WERI-Rb-1 (cell line): ENCODE measurements at regions not wholly inside any gene's neighbourhood (a gene's known extent, or its start where the extent isn't known, plus 50 kb on each side); places are given as distances from the start of the nearest gene placed in this dataset.

Source experiments
- DNase-seq: peaks from one replicate; pipeline ENCODE4 v3.0.0-alpha.2; 2020
- H3K27ac ChIP-seq: fragments of 250-450 bp; sonication (Bioruptor Pico); 2 replicates; pipeline ENCODE4 v1.5.1; 2020; ENCODE audit warnings: mild to moderate bottlenecking, moderate library complexity
- H3K27me3 ChIP-seq: fragments of 250-450 bp; sonication (Bioruptor Pico); 2 replicates; pipeline ENCODE4 v1.5.1; 2021; ENCODE audit warnings: mild to moderate bottlenecking, low read depth, moderate library complexity; ENCODE audit not compliant: insufficient read depth, severe bottlenecking
- H3K36me3 ChIP-seq: fragments of 250-450 bp; sonication (Bioruptor Pico); 2 replicates; pipeline ENCODE4 v1.5.1; 2020; ENCODE audit warnings: mild to moderate bottlenecking, moderate library complexity
- H3K4me3 ChIP-seq: 2 replicates; pipeline ENCODE4 v1.5.1; 2011; ENCODE audit warnings: low read depth, mild to moderate bottlenecking, control low read depth, low read length
- H3K9me3 ChIP-seq: fragments of 250-450 bp; sonication (Bioruptor Pico); 2 replicates; pipeline ENCODE4 v1.5.1; 2021; ENCODE audit warnings: mild to moderate bottlenecking, moderate library complexity; ENCODE audit not compliant: severe bottlenecking
- CTCF ChIP-seq: IDR thresholded peaks from 2 replicates; pipeline ENCODE4 v1.5.1; 2011; ENCODE audit warnings: low read depth, mild to moderate bottlenecking, control low read depth, inconsistent platforms, low read length

- Histone ChIP-seq H3K27ac (no peak overlapping the region), H3K9me3 (no peaks in the 10 kb centered on the region), H3K4me3 (no peak overlapping the region), H3K27me3 (no peaks in the 10 kb centered on the region), H3K36me3 (no peaks in the 10 kb centered on the region)
- no peak for TF ChIP-seq CTCF
- no peak for DNase-seq
Measured at GRCh38 chr15:96005906-96006305, 324.6 kb upstream of the NR2F2 start.

DNA sequence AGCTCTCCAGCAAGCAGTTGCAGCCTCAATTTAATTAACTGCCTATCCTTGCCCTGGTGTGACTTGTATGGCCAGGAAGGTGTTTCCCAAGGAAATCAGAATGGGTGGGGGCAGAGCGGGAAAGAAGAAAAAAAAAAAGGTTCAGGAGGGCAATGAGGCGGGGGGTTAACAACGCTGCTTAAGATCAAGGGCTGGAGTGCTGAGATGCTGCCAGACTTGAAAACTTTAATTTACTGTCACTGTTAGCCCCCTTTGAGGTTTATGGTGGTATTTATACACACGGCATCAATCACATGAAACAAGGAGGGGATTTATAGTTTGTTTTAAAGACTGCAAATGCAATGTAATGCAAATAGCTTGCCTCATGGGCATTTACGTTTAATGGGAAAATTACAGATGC, 319.4 kb upstream of the NR2F2 start:
- Histone ChIP-seq H3K4me3 (no peak overlapping the region), H3K27ac (no peak overlapping the region), H3K27me3 (no peaks in the 10 kb centered on the region), H3K9me3 (no peaks in the 10 kb centered on the region), H3K36me3 (no peaks in the 10 kb centered on the region)
- TF ChIP-seq CTCF, result no peak
- DNase-seq, result no peak

DNA sequence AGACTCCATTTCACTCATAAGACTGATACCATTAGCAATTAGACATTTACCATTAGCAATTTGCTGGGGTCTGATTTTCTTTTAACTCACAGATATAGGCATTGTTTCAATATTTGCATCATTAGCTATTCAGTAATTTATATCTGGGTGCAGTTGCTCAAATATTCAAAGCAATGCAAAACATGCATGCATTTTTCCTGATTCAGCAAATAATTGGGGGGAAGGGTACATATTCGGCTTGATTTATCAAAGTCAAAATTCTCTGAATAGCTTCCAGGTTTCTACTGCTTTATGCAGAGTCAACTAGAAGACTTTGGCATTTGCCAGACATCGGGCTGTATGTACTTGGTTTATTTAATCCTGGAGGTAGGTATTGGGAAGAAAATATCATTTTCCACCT, 315.6 kb upstream of the NR2F2 start:
- no peak overlapping the region for H3K27ac ChIP-seq
- no peak for DNase-seq
- H3K9me3 ChIP-seq, result no peaks in the 10 kb centered on the region
- no peak for TF ChIP-seq CTCF
- no peaks in the 10 kb centered on the region for H3K36me3 ChIP-seq
- H3K4me3 ChIP-seq, result no peak overlapping the region
- H3K27me3 ChIP-seq, result no peaks in the 10 kb centered on the region

- Histone ChIP-seq H3K4me3 (no peak overlapping the region), H3K27ac (no peak overlapping the region), H3K9me3 (no peaks in the 10 kb centered on the region), H3K36me3 (no peaks in the 10 kb centered on the region), H3K27me3 (no peaks in the 10 kb centered on the region)
- DNase-seq, result no peak
- no peak for TF ChIP-seq CTCF
Measured at GRCh38 chr15:96019114-96019513, 311.4 kb upstream of the NR2F2 start.

DNA sequence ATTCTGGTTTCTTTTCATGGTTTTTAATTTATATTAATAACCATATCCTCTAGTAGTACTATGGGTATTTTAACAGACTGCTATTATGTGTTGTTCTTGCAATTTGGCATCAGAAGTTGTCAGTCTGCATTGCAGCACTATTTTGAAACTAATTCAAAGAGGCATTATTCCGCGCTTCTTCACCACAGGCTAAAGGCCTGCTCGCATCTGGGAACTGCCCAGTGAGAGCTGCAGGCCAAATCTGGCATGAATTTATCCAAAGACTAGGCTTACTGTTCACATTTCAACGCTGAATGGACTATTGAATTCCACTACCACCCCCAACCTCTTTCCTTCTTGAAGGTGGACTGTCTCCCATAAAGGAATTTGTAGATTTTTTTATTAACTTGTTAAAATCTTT, 310.4 kb upstream of the NR2F2 start:
- Histone ChIP-seq H3K27ac (no peak overlapping the region), H3K4me3 (no peak overlapping the region), H3K36me3 (no peaks in the 10 kb centered on the region), H3K27me3 (peaks cover 3% of the 10 kb centered on the region), H3K9me3 (no peaks in the 10 kb centered on the region)
- TF ChIP-seq CTCF, result no peak
- DNase-seq, result no peak

- no peak for TF ChIP-seq CTCF
- Histone ChIP-seq H3K27me3 (peaks cover 3% of the 10 kb centered on the region), H3K9me3 (no peaks in the 10 kb centered on the region), H3K4me3 (no peak overlapping the region), H3K36me3 (no peaks in the 10 kb centered on the region), H3K27ac (no peak overlapping the region)
- DNase-seq, result no peak
Measured at GRCh38 chr15:96020797-96021196, 309.7 kb upstream of the NR2F2 start.
